Choroid plexus epithelial cell (primary cell): ENCODE measurements at regions not wholly inside any gene's neighbourhood (a gene's known extent, or its start where the extent isn't known, plus 50 kb on each side); places are given as distances from the start of the nearest gene placed in this dataset.

Experiments used
- DNase-seq: peaks from one replicate; pipeline ENCODE4 v3.0.0-alpha.2; 2010; ENCODE audit warnings: low read depth
- H3K4me3 ChIP-seq: 2 replicates; pipeline ENCODE4 v1.5.1; 2011; ENCODE audit warnings: low read depth, mild to moderate bottlenecking, control low read depth, low read length, moderate library complexity
- CTCF ChIP-seq: conservative IDR thresholded peaks from 2 replicates; pipeline ENCODE4 v1.5.1; 2011; ENCODE audit warnings: low read depth, mild to moderate bottlenecking, control low read depth, inconsistent platforms, low read length, moderate library complexity

- H3K4me3 ChIP-seq: no peak overlapping the region
- no peak for TF ChIP-seq CTCF
- no peak for DNase-seq
Measured at GRCh38 chr5:82622711-82623514, 344.8 kb upstream of the RPS23 start.

DNA sequence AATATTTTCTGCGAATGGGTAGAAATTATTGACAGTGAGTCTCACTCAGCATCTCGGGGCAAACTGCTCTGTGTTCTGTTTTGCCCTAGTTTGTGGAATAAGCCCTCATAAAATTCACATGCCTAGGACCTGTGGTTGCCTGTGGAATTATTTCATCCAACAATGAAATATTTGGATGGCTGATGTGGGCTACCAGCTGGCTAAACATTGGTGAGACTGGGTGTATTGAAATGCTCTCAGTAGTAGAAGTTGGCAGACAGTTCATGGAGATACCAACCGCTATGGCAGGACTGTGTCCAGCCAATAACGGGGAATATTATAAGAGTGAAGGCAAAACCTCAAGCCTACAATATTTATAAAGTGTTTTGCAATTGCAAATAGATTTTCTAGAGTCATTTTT, 344.1 kb upstream of the RPS23 start:
- TF ChIP-seq CTCF: no peak
- no peak for DNase-seq
- H3K4me3 ChIP-seq: no peak overlapping the region

DNA sequence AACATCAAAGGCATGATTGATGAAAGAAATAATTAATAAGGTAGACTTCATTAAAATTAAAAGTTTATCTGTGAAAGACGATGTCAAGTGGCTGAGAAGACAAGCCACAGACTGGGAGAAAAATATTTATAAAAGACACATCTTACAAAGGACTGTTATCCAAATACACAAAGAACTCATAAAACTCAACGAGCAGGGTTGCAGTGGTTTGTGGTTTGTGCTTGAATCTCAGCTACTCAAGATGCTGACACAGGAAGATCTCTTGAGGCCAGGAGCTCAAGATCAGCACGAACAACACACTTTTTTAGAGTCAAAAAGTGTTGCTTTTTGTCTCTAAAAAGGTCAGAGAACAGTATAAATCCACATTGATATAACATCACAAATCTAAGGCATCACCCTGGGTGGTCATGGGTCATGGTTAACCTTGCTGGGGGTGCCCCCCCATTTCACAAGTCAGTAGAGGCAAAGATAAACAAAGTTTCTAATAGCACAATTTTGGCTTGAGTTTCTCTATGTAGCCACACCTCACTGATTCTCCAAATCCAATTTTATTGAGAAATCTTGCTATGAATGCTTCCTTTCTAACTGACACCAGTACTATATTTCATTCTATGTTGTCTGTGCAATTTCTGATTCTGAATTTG, 342.9 kb upstream of the RPS23 start:
- no peak overlapping the region for H3K4me3 ChIP-seq
- no peak for TF ChIP-seq CTCF
- peak; percentile 75 for DNase-seq

- TF ChIP-seq CTCF: no peak
- no peak for DNase-seq
- H3K4me3 ChIP-seq: no peak overlapping the region
Measured at GRCh38 chr5:82619097-82619496, 340.9 kb upstream of the RPS23 start.

- no peak overlapping the region for H3K4me3 ChIP-seq
- no peak for TF ChIP-seq CTCF
- no peak for DNase-seq
Measured at GRCh38 chr5:82614706-82615105, 336.6 kb upstream of the RPS23 start.

DNA sequence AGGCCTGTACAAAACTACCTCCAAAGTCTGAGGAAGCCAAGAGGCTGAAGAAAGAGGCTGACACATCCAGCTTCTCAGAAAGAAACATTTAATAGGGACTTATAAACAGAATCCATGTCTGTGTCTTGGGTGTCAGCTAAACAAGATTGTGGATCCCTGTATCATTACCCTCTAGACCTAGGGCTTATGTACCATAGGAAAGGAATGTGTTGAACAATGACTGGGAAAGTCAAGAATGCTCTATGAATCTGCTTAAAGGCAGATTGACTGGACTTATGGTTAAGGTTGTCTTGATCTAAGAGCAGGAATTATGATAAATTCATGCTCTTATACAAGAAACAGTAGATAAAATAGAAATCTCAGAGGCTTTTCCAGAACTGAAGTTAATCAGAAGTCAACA, 335.7 kb upstream of the RPS23 start:
- no peak for DNase-seq
- H3K4me3 ChIP-seq: no peak overlapping the region
- no peak for TF ChIP-seq CTCF

DNA sequence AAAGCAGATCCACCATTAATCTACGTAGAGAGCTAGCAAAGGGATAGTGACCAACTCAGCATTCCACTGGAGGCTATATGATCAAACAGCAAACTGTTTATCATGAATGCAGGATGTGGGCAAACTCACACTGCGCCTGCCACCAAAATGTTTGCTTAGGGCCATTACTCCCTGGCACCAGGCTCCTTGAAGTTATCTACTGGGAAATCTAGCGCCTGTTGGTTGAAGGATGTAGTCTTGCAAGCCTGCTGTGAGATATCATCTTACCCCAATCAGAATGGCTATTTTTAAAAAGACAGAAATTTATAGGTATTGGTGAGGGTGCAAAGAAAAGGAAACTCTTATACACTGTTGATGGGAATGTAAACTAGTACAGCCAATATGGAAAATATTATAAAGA, 332.5 kb upstream of the RPS23 start:
- TF ChIP-seq CTCF: no peak
- DNase-seq: no peak
- no peak overlapping the region for H3K4me3 ChIP-seq
